Effector CD8-positive, alpha-beta T cell (primary cell): ENCODE measurements at regions not wholly inside any gene's neighbourhood (a gene's known extent, or its start where the extent isn't known, plus 50 kb on each side); places are given as distances from the start of the nearest gene placed in this dataset.
"Not testable (repeated sequence)": the region's sequence is repeated elsewhere in the genome, so short reads cannot be mapped to it uniquely, and the experiment has no call there.

Experiments
- DNase-seq: peaks from one replicate; lab custom pipeline; 2025; lab: John Stamatoyannopoulos, UW

DNA sequence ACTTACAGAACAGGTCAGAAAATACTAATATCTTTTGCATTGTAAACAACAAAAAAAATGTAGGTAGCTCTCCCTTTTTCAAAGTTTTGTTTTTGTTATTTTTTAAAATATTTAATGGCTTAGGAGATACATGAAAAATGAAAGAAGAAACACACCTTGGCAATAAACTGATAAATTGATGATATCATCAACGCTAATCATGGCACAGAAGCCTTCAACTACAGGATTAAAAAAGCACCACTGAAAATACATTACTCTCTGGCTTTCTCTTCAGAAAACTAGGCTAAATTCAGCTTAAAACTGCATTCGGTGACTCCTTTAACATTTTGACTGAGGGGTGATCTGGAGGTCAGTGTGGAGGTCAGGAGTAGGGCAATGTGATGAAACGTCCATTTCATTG, 1018.8 kb upstream of the FANCL start:
- DNase-seq, result no peak

DNA sequence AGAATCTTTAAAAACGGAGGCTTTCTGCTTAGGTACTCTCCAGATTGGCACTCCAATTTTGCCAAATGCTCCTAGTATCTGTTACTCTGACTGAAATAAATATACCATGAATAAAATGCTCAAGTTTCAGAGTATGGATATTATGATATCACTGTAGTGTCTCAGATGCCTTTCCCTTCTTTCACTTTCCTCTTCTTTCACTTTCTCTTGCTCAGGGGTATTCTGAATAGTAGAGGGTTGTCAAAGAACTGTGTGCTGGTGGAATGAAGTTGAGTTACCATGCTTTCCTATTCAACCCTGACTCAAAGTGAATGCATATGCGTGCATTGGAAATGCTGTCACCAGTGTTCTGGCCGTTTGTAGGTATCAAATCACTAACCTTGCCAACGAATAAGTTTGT, 1015.2 kb upstream of the FANCL start:
- DNase-seq, result no peak

- no peak for DNase-seq
Measured at GRCh38 chr2:59254279-59254678, 1013.2 kb upstream of the FANCL start.

DNA sequence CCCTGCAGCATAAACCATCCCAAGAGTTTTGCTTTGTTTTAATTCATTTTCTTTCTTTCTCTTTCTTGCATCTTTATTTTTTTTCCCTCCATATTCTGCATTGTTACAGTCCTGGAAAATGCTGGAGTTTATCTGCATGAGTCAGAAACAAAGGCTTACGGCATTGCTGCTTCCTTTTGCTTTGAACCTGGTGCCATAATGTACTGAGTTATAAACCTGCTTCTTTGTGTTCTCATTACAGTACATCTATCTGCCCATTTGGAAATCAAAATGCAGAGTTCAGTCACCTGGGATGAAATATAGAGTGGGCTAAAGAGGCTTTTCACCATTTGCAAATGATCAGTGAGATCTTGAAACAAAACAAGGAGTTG, 1009.2 kb upstream of the FANCL start:
- DNase-seq, result no peak

DNA sequence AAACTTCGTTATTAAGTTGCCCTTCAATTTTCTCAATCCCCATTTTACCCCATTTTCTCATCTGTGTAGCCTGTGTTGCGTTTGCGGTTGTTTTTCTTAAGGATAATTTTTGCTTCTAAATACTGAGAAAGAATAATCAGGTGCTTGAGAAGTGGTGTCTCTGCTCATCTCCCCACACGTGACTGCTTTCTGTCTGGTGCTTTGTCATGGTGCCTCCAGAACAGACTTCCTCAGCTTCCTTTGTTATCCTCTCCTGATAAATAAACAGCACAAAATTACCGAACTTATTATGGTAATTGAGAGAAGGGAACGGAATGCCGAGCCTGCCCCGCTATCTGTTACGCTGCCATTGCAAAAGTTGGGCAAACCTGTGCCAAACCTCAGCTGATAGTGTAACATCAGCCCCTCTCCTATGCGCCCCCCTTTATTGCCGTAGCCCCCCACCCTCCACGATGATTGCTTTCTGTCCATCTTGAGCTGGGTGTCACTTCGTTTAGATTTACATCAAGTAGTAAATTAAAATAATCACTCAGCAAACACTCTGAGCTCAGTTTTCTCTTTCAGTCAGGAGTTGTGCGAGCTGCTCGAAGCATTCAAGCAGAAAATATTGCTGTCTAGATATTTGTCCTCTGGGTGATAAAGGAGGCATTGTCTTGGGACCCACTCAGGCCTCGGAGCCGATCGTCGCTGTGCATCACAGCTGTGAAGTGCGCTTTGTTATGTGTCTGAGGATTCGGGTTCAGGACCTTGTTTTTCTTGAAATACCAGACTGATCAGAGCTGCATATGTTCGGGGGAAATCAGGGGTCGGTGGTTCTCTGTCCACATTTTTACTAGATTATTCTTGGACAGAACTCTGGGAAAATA, 1008.5 kb upstream of the FANCL start:
- no peak for DNase-seq

DNA sequence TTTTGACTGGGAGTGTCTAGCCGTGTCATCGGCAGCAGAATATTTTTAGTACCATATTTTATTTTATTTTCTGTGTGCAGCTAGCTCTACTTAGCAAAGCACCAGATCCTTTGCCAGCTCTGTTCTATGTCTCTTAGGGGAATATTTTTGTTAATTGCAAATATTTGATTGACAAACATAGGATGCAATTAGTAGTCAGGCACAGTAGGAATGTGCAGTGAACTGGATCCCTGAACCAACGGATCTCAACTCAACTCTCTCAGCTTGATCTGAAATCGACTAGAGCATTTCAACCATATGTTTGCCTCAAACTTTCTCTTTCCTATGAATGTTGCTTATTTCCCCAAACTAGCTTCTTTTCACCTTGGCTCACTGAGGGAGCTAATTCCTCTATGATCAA, 998.0 kb upstream of the FANCL start:
- no peak for DNase-seq

- no peak for DNase-seq
Measured at GRCh38 chr2:59237311-59237710, 996.2 kb upstream of the FANCL start.

- DNase-seq, result no peak
Measured at GRCh38 chr2:59236723-59237122, 995.6 kb upstream of the FANCL start.

GRCh38 chr2:59233920-59234319, 992.8 kb upstream of the FANCL start:
- DNase-seq, result no peak

GRCh38 chr2:59233448-59233847, 992.3 kb upstream of the FANCL start:
- DNase-seq, result no peak

DNA sequence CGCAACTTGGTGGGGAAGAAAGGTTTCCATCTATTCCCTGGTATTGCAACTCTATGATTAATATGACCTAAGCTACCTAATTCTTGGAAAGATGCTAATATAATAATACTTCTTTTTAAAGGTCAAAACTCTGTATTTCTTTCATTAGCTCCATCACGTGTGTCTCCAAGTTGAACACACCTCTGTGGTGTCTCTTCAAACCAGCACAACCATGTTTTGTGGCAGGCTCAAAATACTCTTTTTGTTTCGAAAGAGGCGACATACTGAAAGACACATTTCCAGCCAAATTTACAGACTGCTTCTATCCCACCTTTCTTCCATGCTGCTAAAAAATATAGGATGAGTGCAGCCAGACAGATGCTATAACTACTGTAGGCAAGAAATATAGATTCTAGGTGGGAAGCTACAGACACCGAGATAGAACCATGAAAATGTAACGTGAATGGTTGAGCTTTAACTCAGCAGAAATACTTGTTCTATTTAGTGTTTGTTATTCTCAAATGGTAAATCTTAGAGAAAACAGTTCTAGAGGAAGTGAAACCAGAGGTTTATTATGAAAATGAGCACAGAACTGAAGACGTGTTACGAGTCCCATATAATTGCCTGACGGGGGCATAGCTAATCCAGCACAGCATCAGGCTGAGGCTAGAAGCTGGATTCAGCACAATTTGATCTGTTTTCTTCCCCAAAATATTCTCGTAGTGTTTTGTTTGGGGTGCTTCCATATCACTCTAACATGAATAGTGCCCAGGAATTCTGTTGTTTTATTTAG, 991.5 kb upstream of the FANCL start:
- DNase-seq, result no peak

- DNase-seq, result not testable (repeated sequence)
Measured at GRCh38 chr2:59226362-59226761, 985.2 kb upstream of the FANCL start.

GRCh38 chr2:59223742-59224141, 982.6 kb upstream of the FANCL start:
- DNase-seq, result no peak

DNA sequence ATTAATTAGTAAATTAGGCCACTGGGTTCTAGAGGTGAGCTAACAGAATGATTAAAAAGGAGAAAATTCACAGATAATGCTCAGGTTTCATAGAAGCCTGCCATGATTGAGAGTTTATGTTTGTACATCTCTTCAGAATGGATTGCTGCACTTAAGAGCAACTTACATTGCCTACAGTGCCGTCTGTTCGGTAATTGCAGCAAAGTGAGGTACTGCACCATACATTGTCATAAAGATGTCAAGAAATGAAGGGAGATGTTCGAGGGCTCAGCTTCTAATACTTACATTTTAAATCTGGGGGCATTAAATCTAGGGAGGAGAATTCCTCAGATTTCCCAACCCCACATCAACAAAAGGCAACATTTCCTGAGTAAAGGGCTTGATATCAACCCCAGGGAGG, 976.2 kb upstream of the FANCL start:
- DNase-seq, result no peak

DNA sequence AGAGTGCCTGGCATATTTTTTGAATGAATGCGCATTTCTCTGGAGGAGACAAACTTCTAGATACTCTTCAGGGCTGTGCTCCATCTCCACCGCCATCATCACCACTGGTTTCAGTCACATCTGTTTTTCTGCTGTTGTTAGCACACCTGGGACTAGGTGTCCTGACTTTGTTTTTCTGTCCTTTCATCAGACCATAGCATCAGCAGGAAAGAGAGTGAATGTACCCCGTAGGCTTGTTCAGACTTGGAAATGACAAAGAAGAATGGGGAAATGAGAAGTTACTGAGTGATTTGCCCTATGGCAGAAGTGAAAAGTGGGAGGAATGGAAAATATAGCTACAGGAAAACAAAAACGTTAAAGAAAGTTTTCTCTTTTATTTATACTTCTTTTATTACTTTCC, 965.2 kb upstream of the FANCL start:
- DNase-seq, result no peak

DNA sequence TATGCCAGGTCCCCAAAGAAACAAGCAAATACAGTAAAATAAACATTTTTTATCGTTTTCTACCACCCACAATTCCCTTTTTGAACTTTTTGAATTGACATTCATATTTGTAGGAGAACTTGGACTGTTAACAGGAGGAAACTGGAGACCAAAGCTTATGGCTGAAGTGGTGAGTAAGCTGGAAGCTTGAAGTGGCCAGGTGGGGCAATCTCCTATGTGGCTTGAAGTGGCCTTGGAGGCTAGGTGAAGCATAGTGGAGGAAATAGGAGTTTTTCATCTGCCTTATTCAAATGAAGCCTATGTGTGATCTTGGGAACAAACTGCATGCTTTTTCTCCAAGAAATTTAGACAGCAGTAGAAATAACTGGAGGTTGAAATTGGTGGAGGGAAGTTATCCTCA, 962.9 kb upstream of the FANCL start:
- no peak for DNase-seq

DNA sequence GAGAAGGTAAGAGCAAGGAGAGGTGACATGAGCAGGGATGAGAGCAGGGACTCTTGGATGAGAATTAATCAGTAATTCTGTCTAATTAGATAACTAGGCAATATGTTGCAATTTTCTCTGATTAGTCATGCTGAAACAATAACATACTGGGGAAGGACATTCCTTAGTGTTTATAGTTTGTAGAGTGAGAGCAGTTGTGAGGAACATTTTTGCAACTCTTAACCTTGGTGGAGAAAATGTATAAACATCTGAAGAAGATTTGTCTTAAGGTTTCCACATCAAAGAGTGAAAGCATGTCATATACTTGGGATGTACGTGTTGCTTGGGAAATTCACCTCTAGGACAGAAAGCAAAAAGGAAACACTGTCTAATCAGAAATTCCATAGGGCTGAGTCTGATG, 955.4 kb upstream of the FANCL start:
- no peak for DNase-seq

DNA sequence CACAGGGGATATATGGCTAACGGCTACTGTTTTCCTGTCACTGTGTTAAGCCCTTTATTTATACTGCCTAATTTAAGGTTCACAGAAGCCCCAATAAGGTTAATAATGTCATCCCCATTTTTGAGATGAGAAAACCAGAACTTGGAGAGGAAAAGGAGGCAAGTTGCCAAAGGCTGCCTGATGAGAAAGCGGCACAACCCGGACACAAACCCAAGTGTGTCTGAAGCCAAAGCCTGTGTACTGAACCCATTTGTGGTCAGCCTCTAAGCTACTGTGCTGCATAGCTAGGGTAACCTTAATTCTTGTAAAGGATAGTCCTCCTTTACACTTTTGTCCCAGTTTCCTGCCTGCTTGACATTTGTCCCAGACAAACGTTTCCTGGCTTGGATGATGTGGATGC, 954.7 kb upstream of the FANCL start:
- no peak for DNase-seq

DNA sequence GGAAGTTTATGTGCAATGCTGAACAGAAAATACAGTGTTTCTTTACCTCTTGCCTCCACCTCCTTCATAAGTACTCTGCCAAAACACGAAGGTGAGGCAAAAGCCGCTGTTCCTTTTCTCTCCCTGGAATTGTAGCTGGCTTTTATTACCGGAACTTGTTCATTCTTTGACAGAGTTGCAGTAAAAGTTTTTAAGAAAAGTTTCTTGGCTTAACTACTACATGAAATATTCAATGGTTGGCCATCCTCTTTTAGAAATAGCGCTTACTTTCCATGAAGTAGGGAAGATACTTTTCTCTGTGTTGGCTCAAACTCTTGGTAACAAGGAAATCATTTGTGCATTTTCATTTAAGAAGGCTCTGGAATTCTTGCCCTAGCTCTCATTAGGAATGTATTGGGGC, 950.7 kb upstream of the FANCL start:
- DNase-seq, result no peak

GRCh38 chr2:59190518-59190917, 949.4 kb upstream of the FANCL start:
- no peak for DNase-seq

DNA sequence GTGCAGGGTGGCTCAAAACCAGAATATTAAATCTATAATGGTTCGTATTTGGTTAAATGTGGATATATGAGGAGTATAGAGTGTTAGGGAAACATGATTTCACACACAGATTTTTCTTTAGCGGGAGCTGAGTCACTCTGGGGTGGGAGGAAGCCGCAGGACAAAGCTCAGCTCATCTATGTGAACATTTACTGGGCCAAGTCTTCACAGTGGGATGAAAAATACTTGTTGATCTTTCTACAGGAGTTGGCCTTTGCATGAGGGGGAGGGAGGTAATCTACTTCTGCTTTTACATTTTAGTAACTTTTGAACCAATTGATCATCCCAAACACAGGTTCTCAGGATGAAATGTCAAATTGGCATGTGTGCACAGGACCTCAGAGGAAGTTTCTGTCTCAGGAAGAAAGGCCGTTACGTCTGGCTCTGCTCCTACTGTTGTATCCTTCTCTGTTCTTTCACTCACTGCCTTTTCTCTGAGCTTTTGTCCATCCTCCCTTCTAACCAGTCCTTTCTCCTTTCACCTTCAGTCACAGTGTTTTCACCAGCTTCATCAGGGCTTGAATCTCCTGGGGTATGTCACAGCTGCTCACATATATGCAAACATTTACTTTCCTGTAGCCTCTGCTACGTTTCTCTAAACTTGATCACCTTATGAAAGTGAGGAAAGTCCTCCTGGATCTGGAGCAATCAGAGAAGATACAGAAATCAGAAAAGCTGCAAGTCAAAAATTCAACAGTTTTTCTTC, 943.3 kb upstream of the FANCL start:
- DNase-seq, result no peak

DNA sequence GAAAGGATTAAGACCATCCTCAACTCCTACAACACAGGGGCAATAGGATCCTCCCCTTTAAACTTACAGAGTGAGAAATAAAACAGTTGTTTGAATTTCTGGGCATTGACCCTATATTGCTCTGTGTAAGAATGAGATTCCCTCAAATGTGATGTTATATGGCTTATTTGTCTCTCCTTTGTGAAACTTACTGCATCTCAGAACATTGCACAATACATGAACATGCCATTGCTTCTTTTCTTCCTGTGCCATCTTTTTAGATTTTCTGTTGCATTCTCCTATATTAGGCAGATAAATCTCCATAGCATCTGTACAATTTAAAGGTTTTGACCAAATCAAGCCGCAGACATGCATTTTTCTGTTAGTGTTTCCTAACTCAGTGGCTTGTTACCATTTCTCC, 941.9 kb upstream of the FANCL start:
- no peak for DNase-seq

- no peak for DNase-seq
Measured at GRCh38 chr2:59182249-59182648, 941.1 kb upstream of the FANCL start.
